HuH-7 (cell line): ENCODE measurements at regions not wholly inside any gene's neighbourhood (a gene's known extent, or its start where the extent isn't known, plus 50 kb on each side); places are given as distances from the start of the nearest gene placed in this dataset.
"Not testable (repeated sequence)": the region's sequence is repeated elsewhere in the genome, so short reads cannot be mapped to it uniquely, and the experiment has no call there.

ENCODE experiments used
- DNase-seq: peaks from one replicate; pipeline ENCODE4 v3.0.0; 2011; ENCODE audit warnings: low spot score

GRCh38 chr4:11130195-11130970 lies 298.3 kb downstream of the HS3ST1 start:
- no peak for DNase-seq

GRCh38 chr4:11120435-11120834 lies 308.3 kb downstream of the HS3ST1 start:
- DNase-seq: no peak

- DNase-seq: no peak
These were observed 309.2 kb downstream of the HS3ST1 start for GRCh38 chr4:11119474-11119873.

GRCh38 chr4:11118513-11118912 lies 310.2 kb downstream of the HS3ST1 start:
- DNase-seq: no peak

- DNase-seq: no peak
These were observed 311.8 kb downstream of the HS3ST1 start for GRCh38 chr4:11116940-11117339.

GRCh38 chr4:11111876-11112275 lies 316.8 kb downstream of the HS3ST1 start:
- DNase-seq: no peak

- no peak for DNase-seq
These were observed 317.3 kb downstream of the HS3ST1 start for GRCh38 chr4:11111370-11111769.

- peak; percentile 15 for DNase-seq
These were observed 321.9 kb downstream of the HS3ST1 start for GRCh38 chr4:11106759-11107158.

- DNase-seq: no peak
These were observed 322.5 kb downstream of the HS3ST1 start for GRCh38 chr4:11106190-11106589.

GRCh38 chr4:11105715-11106114 lies 323.0 kb downstream of the HS3ST1 start:
- DNase-seq: no peak

GRCh38 chr4:11098461-11098860 lies 330.2 kb downstream of the HS3ST1 start:
- no peak for DNase-seq

GRCh38 chr4:11097725-11098124 lies 331.0 kb downstream of the HS3ST1 start:
- no peak for DNase-seq

GRCh38 chr4:11081006-11081405 lies 347.7 kb downstream of the HS3ST1 start:
- no peak for DNase-seq

- no peak for DNase-seq
These were observed 349.5 kb downstream of the HS3ST1 start for GRCh38 chr4:11079171-11079570.

- DNase-seq: no peak
These were observed 354.0 kb downstream of the HS3ST1 start for GRCh38 chr4:11074581-11075241.

- DNase-seq: no peak
These were observed 355.1 kb downstream of the HS3ST1 start for GRCh38 chr4:11073621-11074051.

- no peak for DNase-seq
These were observed 355.7 kb downstream of the HS3ST1 start for GRCh38 chr4:11072999-11073398.

GRCh38 chr4:11072463-11072862 lies 356.2 kb downstream of the HS3ST1 start:
- no peak for DNase-seq

GRCh38 chr4:11070813-11071212 lies 357.9 kb downstream of the HS3ST1 start:
- DNase-seq: no peak

- no peak for DNase-seq
These were observed 359.0 kb downstream of the HS3ST1 start for GRCh38 chr4:11069581-11070211.

- DNase-seq: no peak
These were observed 359.6 kb downstream of the HS3ST1 start for GRCh38 chr4:11069083-11069482.

- not testable (repeated sequence) for DNase-seq
These were observed 362.1 kb downstream of the HS3ST1 start for GRCh38 chr4:11066584-11066983.

GRCh38 chr4:11060637-11061036 lies 368.1 kb downstream of the HS3ST1 start:
- DNase-seq: not testable (repeated sequence)
